ENCODE measurements at regions not wholly inside any gene's neighbourhood (a gene's known extent, or its start where the extent isn't known, plus 50 kb on each side); places are given as distances from the start of the nearest gene placed in this dataset.

DNA sequence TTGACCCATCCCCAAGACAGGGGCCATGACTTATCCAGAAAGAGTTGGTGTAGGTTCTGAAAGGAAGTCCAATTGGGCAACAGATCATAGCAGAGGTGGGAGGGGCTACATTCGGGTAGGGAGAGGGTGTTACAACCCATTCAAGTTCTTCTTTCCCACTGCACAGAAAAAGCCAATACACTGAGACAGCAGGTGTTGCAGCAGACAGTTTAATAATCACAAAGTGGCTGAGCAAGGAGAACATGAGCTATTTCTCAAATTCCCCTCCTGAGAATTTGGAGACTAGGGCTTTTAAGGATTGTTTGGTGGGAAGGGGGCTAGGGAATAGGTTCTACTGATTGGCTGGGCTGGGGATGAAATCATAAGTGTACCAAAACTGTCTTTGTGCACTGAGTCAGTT, 328.4 kb upstream of the POU3F1 start:
- in situ Hi-C loops (cut with HindIII; ENCODE audit: low sequenced_read_pairs): no loop called here
- no peak overlapping the region for H3K4me3 ChIP-seq (ENCODE audit: low read depth, low read length)
- TF ChIP-seq CTCF (IDR thresholded peaks at IDR 0.05; ENCODE audit: low read depth, low read length): no peak
- DNase-seq (ENCODE audit: low read depth, low spot score): no peak

DNA sequence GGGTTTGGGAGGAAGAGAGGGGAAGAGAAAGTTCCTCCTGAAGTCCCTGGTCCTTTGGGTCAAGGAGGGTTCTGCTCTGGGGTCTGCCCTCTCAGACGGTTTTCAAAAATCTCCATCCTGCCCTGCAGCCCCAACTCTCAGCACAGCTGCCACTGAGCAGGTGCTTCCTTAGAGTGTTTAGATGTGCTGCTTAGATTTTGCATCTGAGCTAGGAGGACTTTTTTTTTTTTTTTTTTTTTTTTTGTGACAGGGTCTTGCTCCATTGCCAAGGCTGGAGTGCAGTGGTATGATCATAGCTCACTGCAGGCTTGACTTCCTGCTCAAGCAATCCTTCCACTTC, 324.9 kb upstream of the POU3F1 start:
- no peak for DNase-seq (ENCODE audit: low read depth, low spot score)
- H3K4me3 ChIP-seq (ENCODE audit: low read depth, low read length): no peak overlapping the region
- no peak for TF ChIP-seq CTCF (IDR thresholded peaks at IDR 0.05; ENCODE audit: low read depth, low read length)
- in situ Hi-C loops (cut with HindIII; ENCODE audit: low sequenced_read_pairs): no loop called here

GRCh38 chr1:38370716-38371504, 324.3 kb upstream of the POU3F1 start:
- no peak for DNase-seq (ENCODE audit: low read depth, low spot score)
- H3K4me3 ChIP-seq (ENCODE audit: low read depth, low read length): no peak overlapping the region
- TF ChIP-seq CTCF (IDR thresholded peaks at IDR 0.05; ENCODE audit: low read depth, low read length): no peak
- in situ Hi-C loops (cut with HindIII; ENCODE audit: low sequenced_read_pairs): no loop called here

DNA sequence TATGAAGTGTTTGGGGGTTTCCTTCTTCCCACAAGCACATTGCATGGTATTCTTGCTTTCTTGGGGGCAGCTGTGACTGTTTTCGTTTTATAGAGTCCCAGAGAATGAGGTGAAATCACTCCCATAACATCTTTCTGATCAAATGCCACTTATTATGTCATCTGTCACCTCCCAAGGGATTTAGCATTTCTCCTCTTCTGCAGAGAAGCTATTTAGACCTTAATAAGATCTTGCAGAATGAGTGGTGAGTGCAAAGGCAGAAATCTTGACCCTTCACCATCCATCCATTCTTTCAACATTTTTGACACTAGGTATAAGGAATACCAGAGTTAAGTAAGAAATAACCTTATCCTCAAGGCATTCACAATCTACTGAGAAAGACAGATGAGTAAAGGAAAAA, 318.6 kb upstream of the POU3F1 start:
- in situ Hi-C loops (cut with HindIII; ENCODE audit: low sequenced_read_pairs): no loop called here

DNA sequence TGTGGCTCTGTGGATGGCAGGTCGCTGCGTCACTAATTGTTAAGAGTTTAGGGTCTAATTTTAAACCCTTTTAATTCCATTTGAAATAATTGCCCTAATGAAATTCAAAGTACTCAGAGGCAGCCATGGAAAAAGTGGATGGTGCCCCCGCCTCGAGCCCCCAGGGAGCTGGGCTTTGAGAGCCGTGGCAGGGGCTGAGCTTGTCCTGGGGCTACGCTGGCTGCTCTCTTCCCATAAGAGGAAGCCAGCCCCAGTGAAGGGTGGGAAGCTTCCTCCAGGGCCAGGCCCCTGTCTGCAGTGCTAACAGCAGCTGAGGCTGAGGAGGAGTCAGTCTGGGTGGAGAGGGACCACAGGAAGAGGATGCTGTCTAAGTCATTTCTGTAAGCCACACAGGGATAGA, 315.0 kb upstream of the POU3F1 start:
- DNase-seq (ENCODE audit: low read depth, low spot score): no peak
- H3K4me3 ChIP-seq (ENCODE audit: low read depth, low read length): no peak overlapping the region
- in situ Hi-C loops (cut with HindIII; ENCODE audit: low sequenced_read_pairs): no loop called here
- TF ChIP-seq CTCF (IDR thresholded peaks at IDR 0.05; ENCODE audit: low read depth, low read length): no peak

More for the DNA sequence above, 318.6 kb upstream of the POU3F1 start:
- no peak for TF ChIP-seq CTCF (IDR thresholded peaks at IDR 0.05; ENCODE audit: low read depth, low read length)
- no peak for DNase-seq (ENCODE audit: low read depth, low spot score)
- no peak overlapping the region for H3K4me3 ChIP-seq (ENCODE audit: low read depth, low read length)

DNA sequence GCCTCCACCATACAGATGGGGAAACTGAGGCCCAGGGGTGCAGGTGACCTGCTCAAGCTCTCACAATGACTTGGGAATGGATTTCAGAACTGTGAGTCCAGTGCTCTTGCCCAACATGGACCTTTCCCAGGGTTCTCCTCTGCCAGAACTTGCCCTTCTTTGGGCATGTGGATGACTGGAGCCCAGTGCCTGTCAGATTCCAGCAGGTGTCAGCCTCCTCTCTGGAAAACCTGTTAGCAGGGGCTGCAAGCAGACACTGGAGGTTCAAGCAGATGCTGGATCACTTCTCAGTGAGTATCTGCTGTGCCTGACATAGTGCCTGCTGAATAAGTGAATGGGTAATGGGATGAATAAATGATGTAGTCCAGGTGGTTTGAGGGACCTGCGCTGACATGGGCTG, 314.2 kb upstream of the POU3F1 start:
- TF ChIP-seq CTCF (IDR thresholded peaks at IDR 0.05; ENCODE audit: low read depth, low read length): no peak
- in situ Hi-C loops (cut with HindIII; ENCODE audit: low sequenced_read_pairs): no loop called here
- DNase-seq (ENCODE audit: low read depth, low spot score): no peak
- H3K4me3 ChIP-seq (ENCODE audit: low read depth, low read length): no peak overlapping the region

All from astrocyte of the spinal cord (primary cell).